GM23338 (cell line): ENCODE measurements at regions not wholly inside any gene's neighbourhood (a gene's known extent, or its start where the extent isn't known, plus 50 kb on each side); places are given as distances from the start of the nearest gene placed in this dataset.

ENCODE experiments used
- EZH2 ChIP-seq: fragments of 200-600 bp; sonication (generic); IDR thresholded peaks from one replicate; pipeline ENCODE4 v1.8.0; 2017; ENCODE audit warnings: antibody characterized with exemption, mild to moderate bottlenecking, low read depth; ENCODE audit not compliant: unreplicated experiment
- EZH2phosphoT487 ChIP-seq: fragments of 200-600 bp; sonication (generic); IDR thresholded peaks from one replicate; pipeline ENCODE4 v1.8.1; 2018; ENCODE audit warnings: antibody characterized with exemption; ENCODE audit not compliant: unreplicated experiment
- POLR2AphosphoS5 ChIP-seq: IDR thresholded peaks from 2 replicates; pipeline ENCODE4 v1.6.1; 2016; ENCODE audit warnings: antibody characterized with exemption, low read depth
- TF ChIP-seq, protein P1 (sequence below), 2 experiments: fragments of 200-600 bp in 1 of 2; sonication (generic) in 1 of 2; conservative IDR thresholded peaks; 2 replicates each; pipeline versions ENCODE4 v1.5.1 to v1.6.1; 2016 to 2017; ENCODE audit warnings: antibody characterized with exemption in 2 of 2, low read depth in 2 of 2, mild to moderate bottlenecking in 2 of 2, moderate library complexity in 1 of 2
- TF ChIP-seq, protein P2 (sequence below): IDR thresholded peaks from one replicate; pipeline ENCODE4 v1.6.1; 2018; ENCODE audit warnings: antibody characterized with exemption; ENCODE audit not compliant: unreplicated experiment
- TF ChIP-seq, protein P3 (sequence below): IDR thresholded peaks from 2 replicates; pipeline ENCODE4 v1.6.1; 2016; ENCODE audit warnings: antibody characterized with exemption

DNA sequence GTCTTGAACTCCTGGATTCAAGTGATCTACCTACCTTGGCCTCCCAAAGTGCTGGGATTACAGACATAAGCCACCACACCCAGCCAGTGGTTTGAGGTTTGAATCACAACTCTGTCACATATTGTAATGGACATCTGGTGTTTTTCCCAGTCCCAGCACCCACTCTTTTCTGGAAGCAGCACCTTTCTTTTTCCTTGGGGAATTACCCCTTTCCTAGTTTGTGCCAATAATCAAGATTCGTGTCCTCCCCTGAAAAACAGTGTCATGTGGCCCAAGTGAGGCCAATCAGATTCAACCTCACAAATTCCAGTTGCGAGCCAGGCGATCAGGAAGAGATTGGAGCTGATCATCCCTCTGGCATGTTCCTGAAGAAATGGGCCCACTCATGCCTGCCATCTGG is 71.7 kb upstream of the SGK1 start:
- TF ChIP-seq, protein P1, sequence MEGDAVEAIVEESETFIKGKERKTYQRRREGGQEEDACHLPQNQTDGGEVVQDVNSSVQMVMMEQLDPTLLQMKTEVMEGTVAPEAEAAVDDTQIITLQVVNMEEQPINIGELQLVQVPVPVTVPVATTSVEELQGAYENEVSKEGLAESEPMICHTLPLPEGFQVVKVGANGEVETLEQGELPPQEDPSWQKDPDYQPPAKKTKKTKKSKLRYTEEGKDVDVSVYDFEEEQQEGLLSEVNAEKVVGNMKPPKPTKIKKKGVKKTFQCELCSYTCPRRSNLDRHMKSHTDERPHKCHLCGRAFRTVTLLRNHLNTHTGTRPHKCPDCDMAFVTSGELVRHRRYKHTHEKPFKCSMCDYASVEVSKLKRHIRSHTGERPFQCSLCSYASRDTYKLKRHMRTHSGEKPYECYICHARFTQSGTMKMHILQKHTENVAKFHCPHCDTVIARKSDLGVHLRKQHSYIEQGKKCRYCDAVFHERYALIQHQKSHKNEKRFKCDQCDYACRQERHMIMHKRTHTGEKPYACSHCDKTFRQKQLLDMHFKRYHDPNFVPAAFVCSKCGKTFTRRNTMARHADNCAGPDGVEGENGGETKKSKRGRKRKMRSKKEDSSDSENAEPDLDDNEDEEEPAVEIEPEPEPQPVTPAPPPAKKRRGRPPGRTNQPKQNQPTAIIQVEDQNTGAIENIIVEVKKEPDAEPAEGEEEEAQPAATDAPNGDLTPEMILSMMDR (conservative IDR thresholded peaks at IDR 0.05; ENCODE audit: low read depth in 2 of 2), result no peak
- TF ChIP-seq POLR2AphosphoS5 (no peak), EZH2 (no peak), EZH2phosphoT487 (no peak)
- TF ChIP-seq, protein P2, sequence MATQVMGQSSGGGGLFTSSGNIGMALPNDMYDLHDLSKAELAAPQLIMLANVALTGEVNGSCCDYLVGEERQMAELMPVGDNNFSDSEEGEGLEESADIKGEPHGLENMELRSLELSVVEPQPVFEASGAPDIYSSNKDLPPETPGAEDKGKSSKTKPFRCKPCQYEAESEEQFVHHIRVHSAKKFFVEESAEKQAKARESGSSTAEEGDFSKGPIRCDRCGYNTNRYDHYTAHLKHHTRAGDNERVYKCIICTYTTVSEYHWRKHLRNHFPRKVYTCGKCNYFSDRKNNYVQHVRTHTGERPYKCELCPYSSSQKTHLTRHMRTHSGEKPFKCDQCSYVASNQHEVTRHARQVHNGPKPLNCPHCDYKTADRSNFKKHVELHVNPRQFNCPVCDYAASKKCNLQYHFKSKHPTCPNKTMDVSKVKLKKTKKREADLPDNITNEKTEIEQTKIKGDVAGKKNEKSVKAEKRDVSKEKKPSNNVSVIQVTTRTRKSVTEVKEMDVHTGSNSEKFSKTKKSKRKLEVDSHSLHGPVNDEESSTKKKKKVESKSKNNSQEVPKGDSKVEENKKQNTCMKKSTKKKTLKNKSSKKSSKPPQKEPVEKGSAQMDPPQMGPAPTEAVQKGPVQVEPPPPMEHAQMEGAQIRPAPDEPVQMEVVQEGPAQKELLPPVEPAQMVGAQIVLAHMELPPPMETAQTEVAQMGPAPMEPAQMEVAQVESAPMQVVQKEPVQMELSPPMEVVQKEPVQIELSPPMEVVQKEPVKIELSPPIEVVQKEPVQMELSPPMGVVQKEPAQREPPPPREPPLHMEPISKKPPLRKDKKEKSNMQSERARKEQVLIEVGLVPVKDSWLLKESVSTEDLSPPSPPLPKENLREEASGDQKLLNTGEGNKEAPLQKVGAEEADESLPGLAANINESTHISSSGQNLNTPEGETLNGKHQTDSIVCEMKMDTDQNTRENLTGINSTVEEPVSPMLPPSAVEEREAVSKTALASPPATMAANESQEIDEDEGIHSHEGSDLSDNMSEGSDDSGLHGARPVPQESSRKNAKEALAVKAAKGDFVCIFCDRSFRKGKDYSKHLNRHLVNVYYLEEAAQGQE, result no peak
- TF ChIP-seq, protein P3, sequence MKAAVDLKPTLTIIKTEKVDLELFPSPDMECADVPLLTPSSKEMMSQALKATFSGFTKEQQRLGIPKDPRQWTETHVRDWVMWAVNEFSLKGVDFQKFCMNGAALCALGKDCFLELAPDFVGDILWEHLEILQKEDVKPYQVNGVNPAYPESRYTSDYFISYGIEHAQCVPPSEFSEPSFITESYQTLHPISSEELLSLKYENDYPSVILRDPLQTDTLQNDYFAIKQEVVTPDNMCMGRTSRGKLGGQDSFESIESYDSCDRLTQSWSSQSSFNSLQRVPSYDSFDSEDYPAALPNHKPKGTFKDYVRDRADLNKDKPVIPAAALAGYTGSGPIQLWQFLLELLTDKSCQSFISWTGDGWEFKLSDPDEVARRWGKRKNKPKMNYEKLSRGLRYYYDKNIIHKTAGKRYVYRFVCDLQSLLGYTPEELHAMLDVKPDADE, result no peak
